LNCAP (cell line): ENCODE measurements at regions not wholly inside any gene's neighbourhood (a gene's known extent, or its start where the extent isn't known, plus 50 kb on each side); places are given as distances from the start of the nearest gene placed in this dataset.

Experiments used
- CTCF ChIP-seq: fragments of 450-650 bp; IDR thresholded peaks from 2 replicates; pipeline ENCODE4 v1.5.1; 2017; ENCODE audit warnings: mild to moderate bottlenecking

- no peak for TF ChIP-seq CTCF
Measured at GRCh38 chr6:85275338-85275985, 174.4 kb upstream of the NT5E start.

GRCh38 chr6:85273870-85274269 is 176.0 kb upstream of the NT5E start:
- no peak for TF ChIP-seq CTCF

- no peak for TF ChIP-seq CTCF
Measured at GRCh38 chr6:85273046-85273445, 176.8 kb upstream of the NT5E start.

- TF ChIP-seq CTCF: no peak
Measured at GRCh38 chr6:85272592-85272991, 177.3 kb upstream of the NT5E start.

GRCh38 chr6:85262621-85263020 is 187.3 kb upstream of the NT5E start:
- TF ChIP-seq CTCF: no peak

- TF ChIP-seq CTCF: no peak
Measured at GRCh38 chr6:85261271-85261670, 188.6 kb upstream of the NT5E start.

- no peak for TF ChIP-seq CTCF
Measured at GRCh38 chr6:85255661-85256060, 194.2 kb upstream of the NT5E start.

- no peak for TF ChIP-seq CTCF
Measured at GRCh38 chr6:85252552-85252951, 197.3 kb upstream of the NT5E start.
